ENCODE measurements at regions not wholly inside any gene's neighbourhood (a gene's known extent, or its start where the extent isn't known, plus 50 kb on each side); places are given as distances from the start of the nearest gene placed in this dataset.

- no CpG with 5 or more reads among the region's 6 CpGs for WGBS (ENCODE audit: insufficient coverage)
- no peaks in the 10 kb centered on the region for H3K4me1 ChIP-seq (ENCODE audit: control insufficient read depth in 2 of 2, insufficient read depth in 2 of 2, low read length in 2 of 2)
- no peaks in the 10 kb centered on the region for H3K79me2 ChIP-seq (ENCODE audit: control insufficient read depth, insufficient read depth, low read length)
- Mint-ChIP-seq H3K27me3 (no peaks in the 10 kb centered on the region), H3K27ac (no peak overlapping the region), H3K4me3 (no peak overlapping the region), H3K4me1 (no peaks in the 10 kb centered on the region), H3K9me3 (ENCODE audit: insufficient read depth) (no peaks in the 10 kb centered on the region)
- ATAC-seq (ENCODE audit: low read depth) (no peak), DNase-seq (no peak)
- intact Hi-C loops (cut with micrococcal nuclease) = no loop called here
- TF ChIP-seq EZH2 (IDR thresholded peaks at IDR 0.05; ENCODE audit: borderline replicate concordance, insufficient read depth, low read depth, low read length, poor library complexity, severe bottlenecking) (no peak), CTCF (IDR thresholded peaks at IDR 0.05) (no peak)
- H3K27me3 ChIP-seq (replicated peaks in 1 of 4; ENCODE audit: control extremely low read depth in 1 of 4, control insufficient read depth in 3 of 4, insufficient read depth in 4 of 4, low read length in 3 of 4) = no peaks in the 10 kb centered on the region
- no peaks in the 10 kb centered on the region for H3K36me3 ChIP-seq (replicated peaks in 1 of 2; ENCODE audit: control extremely low read depth in 1 of 2, control insufficient read depth in 1 of 2, extremely low read depth in 1 of 2, insufficient read depth in 2 of 2, low read length in 1 of 2)
- H3K9ac ChIP-seq (ENCODE audit: low read length) = no peak overlapping the region
- no peak overlapping the region for H2AFZ ChIP-seq (ENCODE audit: insufficient read depth, low read depth, low read length, poor library complexity, severe bottlenecking)
- peaks cover 0 to 9% (median 0%) of the 10 kb centered on the region in 3 donors for H3K9me3 ChIP-seq (ENCODE audit: control extremely low read depth in 1 of 3, control insufficient read depth in 2 of 3, insufficient read depth in 1 of 3, low read length in 2 of 3)
- CTCF ChIA-PET = no interaction called here
- H3K4me2 ChIP-seq (replicated peaks; ENCODE audit: low read depth, low read length, poor library complexity, severe bottlenecking) = no peak overlapping the region
- H4K20me1 ChIP-seq (ENCODE audit: control insufficient read depth, insufficient read depth, low read length, poor library complexity, severe bottlenecking) = no peaks in the 10 kb centered on the region
- no peak overlapping the region for H3K4me3 ChIP-seq (ENCODE audit: control extremely low read depth in 1 of 5, extremely low read depth in 1 of 5, insufficient read depth in 1 of 5, low read depth in 2 of 5, low read length in 4 of 5)
- POLR2A ChIA-PET = no interaction called here
- H3K27ac ChIP-seq (ENCODE audit: low read length in 2 of 2) = no peak overlapping the region
These were observed 1928.2 kb upstream of the WWC1 start for GRCh38 chr5:166363087-166363760.

- Histone ChIP-seq H3K36me3 (replicated peaks in 1 of 2; ENCODE audit: control extremely low read depth in 1 of 2, control insufficient read depth in 1 of 2, extremely low read depth in 1 of 2, insufficient read depth in 2 of 2, low read length in 1 of 2) (no peaks in the 10 kb centered on the region), H3K79me2 (ENCODE audit: control insufficient read depth, insufficient read depth, low read length) (no peaks in the 10 kb centered on the region), H3K4me2 (replicated peaks; ENCODE audit: low read depth, low read length, poor library complexity, severe bottlenecking) (no peak overlapping the region), H3K27me3 (replicated peaks in 1 of 4; ENCODE audit: control extremely low read depth in 1 of 4, control insufficient read depth in 3 of 4, insufficient read depth in 4 of 4, low read length in 3 of 4) (no peaks in the 10 kb centered on the region), H3K4me1 (ENCODE audit: control insufficient read depth in 2 of 2, insufficient read depth in 2 of 2, low read length in 2 of 2) (no peaks in the 10 kb centered on the region), H3K27ac (ENCODE audit: low read length in 2 of 2) (no peak overlapping the region), H3K4me3 (ENCODE audit: control extremely low read depth in 1 of 5, extremely low read depth in 1 of 5, insufficient read depth in 1 of 5, low read depth in 2 of 5, low read length in 4 of 5) (no peak overlapping the region), H3K9me3 (ENCODE audit: control extremely low read depth in 1 of 3, control insufficient read depth in 2 of 3, insufficient read depth in 1 of 3, low read length in 2 of 3) (peaks cover 0 to 9% (median 0%) of the 10 kb centered on the region in 3 donors), H4K20me1 (ENCODE audit: control insufficient read depth, insufficient read depth, low read length, poor library complexity, severe bottlenecking) (no peaks in the 10 kb centered on the region), H3K9ac (ENCODE audit: low read length) (no peak overlapping the region), H2AFZ (ENCODE audit: insufficient read depth, low read depth, low read length, poor library complexity, severe bottlenecking) (no peak overlapping the region)
- ATAC-seq (ENCODE audit: low read depth) = no peak
- DNase-seq = no peak
- TF ChIP-seq EZH2 (IDR thresholded peaks at IDR 0.05; ENCODE audit: borderline replicate concordance, insufficient read depth, low read depth, low read length, poor library complexity, severe bottlenecking) (no peak), CTCF (IDR thresholded peaks at IDR 0.05) (no peak)
- intact Hi-C loops (cut with micrococcal nuclease) = no loop called here
- H3K27me3 Mint-ChIP-seq = no peaks in the 10 kb centered on the region
- no peaks in the 10 kb centered on the region for H3K4me1 Mint-ChIP-seq
- 67% methylated on average over 1 of the region's 4 CpGs for WGBS (ENCODE audit: insufficient coverage)
- no peak overlapping the region for H3K27ac Mint-ChIP-seq
- ChIA-PET CTCF (no interaction called here), POLR2A (no interaction called here)
- H3K4me3 Mint-ChIP-seq = no peak overlapping the region
- no peaks in the 10 kb centered on the region for H3K9me3 Mint-ChIP-seq (ENCODE audit: insufficient read depth)
These were observed 1926.3 kb upstream of the WWC1 start for GRCh38 chr5:166365164-166365563.
